ENCODE measurements at regions not wholly inside any gene's neighbourhood (a gene's known extent, or its start where the extent isn't known, plus 50 kb on each side); places are given as distances from the start of the nearest gene placed in this dataset.
A peak's percentile ranks its signal among the peaks of the same experiment; 100 is the strongest.

- Mint-ChIP-seq H3K4me1 (ENCODE audit: insufficient read depth, unreplicated experiment) (no peaks in the 10 kb centered on the region), H3K27me3 (ENCODE audit: insufficient read depth, unreplicated experiment) (no peaks in the 10 kb centered on the region), H3K9me3 (ENCODE audit: unreplicated experiment) (peaks cover 10% of the 10 kb centered on the region), H3K4me3 (ENCODE audit: unreplicated experiment) (no peak overlapping the region), H3K27ac (ENCODE audit: low read depth, unreplicated experiment) (no peak overlapping the region), H3K36me3 (ENCODE audit: insufficient read depth, unreplicated experiment) (no peaks in the 10 kb centered on the region)
- ChIA-PET CTCF (no interaction called here), POLR2A (no interaction called here)
- intact Hi-C loops (cut with micrococcal nuclease): no loop called here
- TF ChIP-seq CTCF (IDR thresholded peaks at IDR 0.05; ENCODE audit: unreplicated experiment): no peak
- BruUV-seq (replicated peaks): no TSS peak
- no peak for DNase-seq (ENCODE audit: unreplicated experiment)
These were observed 239.0 kb upstream of the APCDD1 start for GRCh38 chr18:10215446-10215845.

- DNase-seq (ENCODE audit: unreplicated experiment): no peak
- no peak overlapping the region for H3K27ac Mint-ChIP-seq (ENCODE audit: low read depth, unreplicated experiment)
- ChIA-PET CTCF (no interaction called here), POLR2A (interaction anchor here (0.5 kb wide), 1 partner anchor 77 kb away, joined by 3 read pairs; no protein-coding TSS in a partner anchor)
- no peak overlapping the region for H3K4me3 Mint-ChIP-seq (ENCODE audit: unreplicated experiment)
- no peaks in the 10 kb centered on the region for H3K36me3 Mint-ChIP-seq (ENCODE audit: insufficient read depth, unreplicated experiment)
- no peaks in the 10 kb centered on the region for H3K27me3 Mint-ChIP-seq (ENCODE audit: insufficient read depth, unreplicated experiment)
- no peaks in the 10 kb centered on the region for H3K4me1 Mint-ChIP-seq (ENCODE audit: insufficient read depth, unreplicated experiment)
- TF ChIP-seq CTCF (IDR thresholded peaks at IDR 0.05; ENCODE audit: unreplicated experiment): no peak
- H3K9me3 Mint-ChIP-seq (ENCODE audit: unreplicated experiment): peaks cover 10% of the 10 kb centered on the region
- intact Hi-C loops (cut with micrococcal nuclease): no loop called here
- BruUV-seq (replicated peaks): no TSS peak
These were observed 237.6 kb upstream of the APCDD1 start for GRCh38 chr18:10216791-10217190.

GRCh38 chr18:10217211-10217610 lies 237.2 kb upstream of the APCDD1 start:
- H3K4me1 Mint-ChIP-seq (ENCODE audit: insufficient read depth, unreplicated experiment): no peaks in the 10 kb centered on the region
- no peak overlapping the region for H3K27ac Mint-ChIP-seq (ENCODE audit: low read depth, unreplicated experiment)
- H3K9me3 Mint-ChIP-seq (ENCODE audit: unreplicated experiment): peaks cover 10% of the 10 kb centered on the region
- CTCF ChIA-PET: no interaction called here
- H3K36me3 Mint-ChIP-seq (ENCODE audit: insufficient read depth, unreplicated experiment): no peaks in the 10 kb centered on the region
- no peaks in the 10 kb centered on the region for H3K27me3 Mint-ChIP-seq (ENCODE audit: insufficient read depth, unreplicated experiment)
- no peak overlapping the region for H3K4me3 Mint-ChIP-seq (ENCODE audit: unreplicated experiment)
- no peak for TF ChIP-seq CTCF (IDR thresholded peaks at IDR 0.05; ENCODE audit: unreplicated experiment)
- DNase-seq (ENCODE audit: unreplicated experiment): no peak
- intact Hi-C loops (cut with micrococcal nuclease): no loop called here
- POLR2A ChIA-PET: no interaction called here
- BruUV-seq (replicated peaks): no TSS peak

GRCh38 chr18:10225300-10225699 lies 229.1 kb upstream of the APCDD1 start:
- intact Hi-C loops (cut with micrococcal nuclease): no loop called here
- H3K36me3 Mint-ChIP-seq (ENCODE audit: insufficient read depth, unreplicated experiment): no peaks in the 10 kb centered on the region
- H3K27ac Mint-ChIP-seq (ENCODE audit: low read depth, unreplicated experiment): peak overlapping the region; percentile 29
- DNase-seq (ENCODE audit: unreplicated experiment): no peak
- POLR2A ChIA-PET: no interaction called here
- H3K4me1 Mint-ChIP-seq (ENCODE audit: insufficient read depth, unreplicated experiment): peaks cover 5% of the 10 kb centered on the region
- CTCF ChIA-PET: interaction anchor here (0.6 to 1.8 kb wide), 3 partner anchors 28 to 842 kb away, joined by 3 to 5 read pairs (median 4); no protein-coding TSS in a partner anchor
- TF ChIP-seq CTCF (IDR thresholded peaks at IDR 0.05; ENCODE audit: unreplicated experiment): no peak
- no peaks in the 10 kb centered on the region for H3K27me3 Mint-ChIP-seq (ENCODE audit: insufficient read depth, unreplicated experiment)
- no TSS peak for BruUV-seq (replicated peaks)
- H3K4me3 Mint-ChIP-seq (ENCODE audit: unreplicated experiment): no peak overlapping the region
- peaks cover 7% of the 10 kb centered on the region for H3K9me3 Mint-ChIP-seq (ENCODE audit: unreplicated experiment)
